ENCODE measurements at regions not wholly inside any gene's neighbourhood (a gene's known extent, or its start where the extent isn't known, plus 50 kb on each side); places are given as distances from the start of the nearest gene placed in this dataset.
"Not testable (repeated sequence)": the region's sequence is repeated elsewhere in the genome, so short reads cannot be mapped to it uniquely, and the experiment has no call there.

DNA sequence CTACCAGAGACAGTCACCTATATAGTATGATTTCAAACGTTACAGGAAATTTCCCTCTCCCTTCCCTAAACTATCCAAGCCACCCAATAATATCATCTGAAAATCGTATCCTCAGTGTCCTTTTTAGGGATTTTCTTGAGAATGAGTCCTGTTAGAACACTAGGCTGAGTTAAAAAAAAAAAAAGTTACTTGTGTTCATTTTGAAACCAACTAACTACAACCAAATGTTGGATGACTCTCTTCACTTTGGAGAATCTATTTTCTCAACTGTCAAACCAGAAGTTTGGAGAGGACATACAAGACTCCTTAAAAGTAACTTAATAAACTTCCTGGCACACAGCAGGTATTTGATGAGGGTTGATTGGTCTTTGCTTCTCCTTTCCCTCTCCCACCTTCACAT is 183.2 kb upstream of the SESN3 start:
- 71 to 88% (median 86%) methylated on average over 2 of the region's 2 CpGs for WGBS, 5 donors
- Histone ChIP-seq H3K27me3 (replicated peaks in 1 of 7) (no peaks in the 10 kb centered on the region), H3K9me3 (no peaks in the 10 kb centered on the region), H3K27ac (no peak overlapping the region), H3K4me1 (no peaks in the 10 kb centered on the region), H3K36me3 (no peaks in the 10 kb centered on the region), H3K4me3 (no peak overlapping the region)
- no peak for DNase-seq
- TF ChIP-seq POLR2AphosphoS5 (IDR thresholded peaks at IDR 0.05) (no peak), POLR2A (IDR thresholded peaks at IDR 0.05) (no peak)
- TF ChIP-seq, protein P1, sequence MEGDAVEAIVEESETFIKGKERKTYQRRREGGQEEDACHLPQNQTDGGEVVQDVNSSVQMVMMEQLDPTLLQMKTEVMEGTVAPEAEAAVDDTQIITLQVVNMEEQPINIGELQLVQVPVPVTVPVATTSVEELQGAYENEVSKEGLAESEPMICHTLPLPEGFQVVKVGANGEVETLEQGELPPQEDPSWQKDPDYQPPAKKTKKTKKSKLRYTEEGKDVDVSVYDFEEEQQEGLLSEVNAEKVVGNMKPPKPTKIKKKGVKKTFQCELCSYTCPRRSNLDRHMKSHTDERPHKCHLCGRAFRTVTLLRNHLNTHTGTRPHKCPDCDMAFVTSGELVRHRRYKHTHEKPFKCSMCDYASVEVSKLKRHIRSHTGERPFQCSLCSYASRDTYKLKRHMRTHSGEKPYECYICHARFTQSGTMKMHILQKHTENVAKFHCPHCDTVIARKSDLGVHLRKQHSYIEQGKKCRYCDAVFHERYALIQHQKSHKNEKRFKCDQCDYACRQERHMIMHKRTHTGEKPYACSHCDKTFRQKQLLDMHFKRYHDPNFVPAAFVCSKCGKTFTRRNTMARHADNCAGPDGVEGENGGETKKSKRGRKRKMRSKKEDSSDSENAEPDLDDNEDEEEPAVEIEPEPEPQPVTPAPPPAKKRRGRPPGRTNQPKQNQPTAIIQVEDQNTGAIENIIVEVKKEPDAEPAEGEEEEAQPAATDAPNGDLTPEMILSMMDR (IDR thresholded peaks at IDR 0.05 in 8 of 11, conservative IDR thresholded peaks at IDR 0.05 in 3 of 11) = no peak
- intact Hi-C loops (cut with DNase I; ENCODE audit: low total_unique reads) = no loop called here

DNA sequence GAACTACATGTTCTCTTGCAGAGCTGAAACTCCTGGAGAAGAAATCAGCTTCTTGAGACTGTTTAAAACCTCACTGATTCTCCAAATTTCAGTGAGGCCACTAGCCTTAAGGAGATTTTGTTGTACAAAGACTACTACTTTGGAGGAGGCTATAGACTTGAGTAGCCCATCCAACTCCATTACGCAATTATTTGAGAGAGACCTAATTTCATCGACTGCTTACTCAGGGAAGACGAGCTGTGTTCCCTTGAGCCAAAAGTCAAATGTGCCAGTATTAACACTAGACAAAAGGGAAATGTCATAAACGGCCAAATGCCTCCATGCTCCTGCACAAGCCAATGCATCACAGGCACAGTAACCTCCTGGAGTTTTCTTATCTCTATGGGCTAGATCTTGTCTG is 182.8 kb upstream of the SESN3 start:
- no peak overlapping the region for H3K27ac ChIP-seq
- 79 to 95% (median 93%) methylated on average over 4 of the region's 4 CpGs for WGBS, 5 donors
- H3K36me3 ChIP-seq = no peaks in the 10 kb centered on the region
- intact Hi-C loops (cut with DNase I; ENCODE audit: low total_unique reads) = no loop called here
- H3K4me1 ChIP-seq = no peaks in the 10 kb centered on the region
- DNase-seq = no peak
- no peak overlapping the region for H3K4me3 ChIP-seq
- no peaks in the 10 kb centered on the region for H3K9me3 ChIP-seq
- no peaks in the 10 kb centered on the region for H3K27me3 ChIP-seq (replicated peaks in 1 of 7)
- TF ChIP-seq POLR2AphosphoS5 (IDR thresholded peaks at IDR 0.05) = no peak
- no peak for TF ChIP-seq POLR2A (IDR thresholded peaks at IDR 0.05)
- TF ChIP-seq, protein P1 (IDR thresholded peaks at IDR 0.05 in 8 of 11, conservative IDR thresholded peaks at IDR 0.05 in 3 of 11) = no peak

- Histone ChIP-seq H3K4me1 (no peaks in the 10 kb centered on the region), H3K27ac (no peak overlapping the region)
- intact Hi-C loops (cut with DNase I; ENCODE audit: low total_unique reads) = no loop called here
Measured at GRCh38 chr11:95413021-95413420, 182.0 kb upstream of the SESN3 start.

GRCh38 chr11:95412074-95412473 is 181.1 kb upstream of the SESN3 start:
- 79 to 96% (median 90%) methylated on average over 3 of the region's 3 CpGs for WGBS, 5 donors

More at GRCh38 chr11:95413021-95413420, 182.0 kb upstream of the SESN3 start:
- Histone ChIP-seq H3K4me3 (no peak overlapping the region), H3K27me3 (replicated peaks in 1 of 7) (no peaks in the 10 kb centered on the region), H3K9me3 (no peaks in the 10 kb centered on the region), H3K36me3 (no peaks in the 10 kb centered on the region)
- TF ChIP-seq POLR2AphosphoS5 (IDR thresholded peaks at IDR 0.05) (no peak), POLR2A (IDR thresholded peaks at IDR 0.05) (no peak)
- TF ChIP-seq, protein P1 (IDR thresholded peaks at IDR 0.05 in 8 of 11, conservative IDR thresholded peaks at IDR 0.05 in 3 of 11) = no peak
- DNase-seq = no peak

DNA sequence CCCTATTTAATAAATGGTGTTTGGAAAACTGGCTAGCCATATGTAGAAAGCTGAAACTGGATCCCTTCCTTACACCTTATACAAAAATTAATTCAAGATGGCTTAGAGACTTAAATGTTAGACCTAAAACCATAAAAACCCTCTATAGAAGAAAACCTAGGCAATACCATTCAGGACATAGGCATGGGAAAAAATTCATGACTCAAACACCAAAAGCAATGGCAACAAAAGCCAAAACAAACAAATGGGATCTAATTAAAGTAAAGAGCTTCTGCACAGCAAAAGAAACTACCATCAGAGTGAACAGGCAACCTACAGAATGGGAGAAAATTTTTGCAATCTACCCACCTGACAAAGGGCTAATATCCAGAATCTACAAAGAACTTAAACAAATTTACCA is 179.7 kb upstream of the SESN3 start:
- H3K4me1 ChIP-seq; H3K9me3 ChIP-seq; H3K27ac ChIP-seq; H3K36me3 ChIP-seq; H3K27me3 ChIP-seq (replicated peaks in 1 of 7); DNase-seq; H3K4me3 ChIP-seq; intact Hi-C loops (cut with DNase I; ENCODE audit: low total_unique reads): not testable (repeated sequence)

More at GRCh38 chr11:95412074-95412473, 181.1 kb upstream of the SESN3 start:
- H3K9me3 ChIP-seq = no peaks in the 10 kb centered on the region
- TF ChIP-seq POLR2A (IDR thresholded peaks at IDR 0.05) (no peak), POLR2AphosphoS5 (IDR thresholded peaks at IDR 0.05) (no peak)
- TF ChIP-seq, protein P1 (IDR thresholded peaks at IDR 0.05 in 8 of 11, conservative IDR thresholded peaks at IDR 0.05 in 3 of 11) = no peak
- intact Hi-C loops (cut with DNase I; ENCODE audit: low total_unique reads) = no loop called here
- no peaks in the 10 kb centered on the region for H3K27me3 ChIP-seq (replicated peaks in 1 of 7)
- no peak overlapping the region for H3K27ac ChIP-seq
- DNase-seq = no peak
- no peak overlapping the region for H3K4me3 ChIP-seq
- H3K36me3 ChIP-seq = no peaks in the 10 kb centered on the region
- no peaks in the 10 kb centered on the region for H3K4me1 ChIP-seq

All from spleen (tissue), 11 donors.